WTC11 (cell line): ENCODE measurements at regions not wholly inside any gene's neighbourhood (a gene's known extent, or its start where the extent isn't known, plus 50 kb on each side); places are given as distances from the start of the nearest gene placed in this dataset.

Source experiments
- ATAC-seq: fragments of 200-7000 bp; cut with Tn5 transposase; 2 replicates; pipeline ENCODE4 v1.10.0; 2021; ENCODE audit warnings: mild to moderate bottlenecking, moderate library complexity
- CTCF ChIA-PET: fragments of 300-600 bp; sonication (Branson Sonifier 250); formaldehyde crosslinking; loops from one replicate; lab custom pipeline; 2021; ENCODE audit warnings: antibody characterized with exemption; lab: Charles Lee
- POLR2A ChIA-PET: fragments of 350-600 bp; sonication (Branson Sonifier 250); formaldehyde crosslinking; loops from one replicate; lab custom pipeline; 2021; ENCODE audit warnings: antibody characterized with exemption; lab: Charles Lee
- DNase-seq: peaks from one replicate; pipeline ENCODE4 v3.0.0; 2021; ENCODE audit warnings: low spot score
- H3K27ac Mint-ChIP-seq: 2 replicates; pipeline ENCODE4 v1.8.0; 2021; ENCODE audit warnings: mixed read lengths
- H3K27me3 Mint-ChIP-seq: 2 replicates; pipeline ENCODE4 v1.8.0; 2021; ENCODE audit warnings: low read depth, mild to moderate bottlenecking, moderate library complexity, mixed read lengths
- H3K36me3 Mint-ChIP-seq: 2 replicates; pipeline ENCODE4 v1.8.0; 2021; ENCODE audit warnings: mixed read lengths
- H3K4me1 Mint-ChIP-seq: 2 replicates; pipeline ENCODE4 v1.8.0; 2022; ENCODE audit warnings: mixed read lengths
- H3K4me3 Mint-ChIP-seq: 2 replicates; pipeline ENCODE4 v1.8.0; 2021; ENCODE audit warnings: mild to moderate bottlenecking, moderate library complexity, mixed read lengths
- H3K9me3 Mint-ChIP-seq: 2 replicates; pipeline ENCODE4 v1.8.0; 2021; ENCODE audit warnings: mixed read lengths
- CREB1 ChIP-seq: sonication (generic); formaldehyde crosslinking; IDR thresholded peaks from 2 replicates; pipeline ENCODE4 v1.8.0; 2023; ENCODE audit warnings: mild to moderate bottlenecking, missing genetic modification reagents
- CREM ChIP-seq: sonication (generic); formaldehyde crosslinking; IDR thresholded peaks from 2 replicates; pipeline ENCODE4 v1.8.1; 2022; ENCODE audit warnings: mild to moderate bottlenecking, missing genetic modification reagents, moderate library complexity
- CTCF ChIP-seq: fragments of 200-600 bp; IDR thresholded peaks from 2 replicates; pipeline ENCODE4 v1.8.0; 2022; ENCODE audit warnings: antibody characterized with exemption
- ELF4 ChIP-seq: sonication (generic); formaldehyde crosslinking; IDR thresholded peaks from 2 replicates; pipeline ENCODE4 v1.8.1; 2022; ENCODE audit warnings: low read depth, mild to moderate bottlenecking, moderate library complexity, missing genetic modification reagents
- FOXK1 ChIP-seq: sonication (generic); formaldehyde crosslinking; IDR thresholded peaks from 2 replicates; pipeline ENCODE4 v1.8.0; 2022; ENCODE audit warnings: mild to moderate bottlenecking, moderate library complexity, missing genetic modification reagents
- HMGXB4 ChIP-seq: sonication (generic); formaldehyde crosslinking; IDR thresholded peaks from 2 replicates; pipeline ENCODE4 v1.8.1; 2023; ENCODE audit warnings: mild to moderate bottlenecking, moderate library complexity, missing genetic modification reagents
- IRF2 ChIP-seq: sonication (generic); formaldehyde crosslinking; IDR thresholded peaks from 2 replicates; pipeline ENCODE4 v1.8.0; 2022; ENCODE audit warnings: low read depth, missing genetic modification reagents, borderline replicate concordance
- JAZF1 ChIP-seq: fragments of 250-450 bp; sonication (Bioruptor Pico); IDR thresholded peaks from 2 replicates; pipeline ENCODE4 v1.9.0; 2021; ENCODE audit warnings: moderate library complexity, mild to moderate bottlenecking, inconsistent platforms
- KAT7 ChIP-seq: sonication (generic); formaldehyde crosslinking; IDR thresholded peaks from 2 replicates; pipeline ENCODE4 v1.8.1; 2023; ENCODE audit warnings: missing genetic modification reagents, mild to moderate bottlenecking, borderline replicate concordance
- NFATC4 ChIP-seq: fragments of 250-450 bp; sonication (Bioruptor Pico); IDR thresholded peaks from 2 replicates; pipeline ENCODE4 v1.9.0; 2021; ENCODE audit warnings: mild to moderate bottlenecking
- NR1H2 ChIP-seq: sonication (generic); formaldehyde crosslinking; IDR thresholded peaks from 2 replicates; pipeline ENCODE4 v1.9.0; 2021; ENCODE audit warnings: mild to moderate bottlenecking, moderate library complexity, missing genetic modification reagents
- NR2C2 ChIP-seq: sonication (generic); formaldehyde crosslinking; IDR thresholded peaks from 2 replicates; pipeline ENCODE4 v1.8.0; 2022; ENCODE audit warnings: mild to moderate bottlenecking, missing genetic modification reagents
- NR3C1 ChIP-seq: sonication (generic); formaldehyde crosslinking; conservative IDR thresholded peaks from 2 replicates; pipeline ENCODE4 v1.8.1; 2023; ENCODE audit warnings: low read depth, mild to moderate bottlenecking, missing genetic modification reagents
- PRDM15 ChIP-seq: sonication (generic); formaldehyde crosslinking; IDR thresholded peaks from 2 replicates; pipeline ENCODE4 v1.8.0; 2022; ENCODE audit warnings: missing genetic modification reagents
- RELA ChIP-seq: sonication (generic); formaldehyde crosslinking; IDR thresholded peaks from 2 replicates; pipeline ENCODE4 v1.8.1; 2022; ENCODE audit warnings: missing genetic modification reagents, mild to moderate bottlenecking, borderline replicate concordance
- SP1 ChIP-seq: sonication (generic); formaldehyde crosslinking; conservative IDR thresholded peaks from 2 replicates; pipeline ENCODE4 v1.8.1; 2022; ENCODE audit warnings: missing genetic modification reagents
- TEAD4 ChIP-seq: sonication (generic); formaldehyde crosslinking; IDR thresholded peaks from 2 replicates; pipeline ENCODE4 v1.8.0; 2022; ENCODE audit warnings: mild to moderate bottlenecking, missing genetic modification reagents
- ZNF138 ChIP-seq: sonication (generic); formaldehyde crosslinking; conservative IDR thresholded peaks from 2 replicates; pipeline ENCODE4 v1.8.1; 2022; ENCODE audit warnings: mild to moderate bottlenecking, moderate library complexity, missing genetic modification reagents
- ZNF281 ChIP-seq: sonication (generic); formaldehyde crosslinking; IDR thresholded peaks from 2 replicates; pipeline ENCODE4 v1.8.0; 2023; ENCODE audit warnings: mild to moderate bottlenecking, missing genetic modification reagents
- TF ChIP-seq, protein P1 (sequence below): fragments of 250-450 bp; sonication (Bioruptor Pico); IDR thresholded peaks from 2 replicates; pipeline ENCODE4 v2.1.2; 2022; ENCODE audit warnings: mild to moderate bottlenecking, moderate library complexity
- TF ChIP-seq, protein P2 (sequence below): sonication (generic); formaldehyde crosslinking; IDR thresholded peaks from 2 replicates; pipeline ENCODE4 v1.8.1; 2022; ENCODE audit warnings: mild to moderate bottlenecking, moderate library complexity, missing genetic modification reagents
- TF ChIP-seq, protein P3 (sequence below): sonication (generic); formaldehyde crosslinking; IDR thresholded peaks from 2 replicates; pipeline ENCODE4 v1.8.1; 2022; ENCODE audit warnings: mild to moderate bottlenecking, missing genetic modification reagents, moderate library complexity, borderline replicate concordance

- TF ChIP-seq ZNF281 (CRISPR knock-in tag) (no peak), TEAD4 (CRISPR knock-in tag) (no peak), NFATC4 (CRISPR knock-in tag) (no peak), HMGXB4 (CRISPR knock-in tag) (no peak), CTCF (no peak), ELF4 (CRISPR knock-in tag) (no peak), NR1H2 (CRISPR knock-in tag) (no peak), JAZF1 (CRISPR knock-in tag) (no peak), IRF2 (CRISPR knock-in tag) (no peak)
- H3K9me3 Mint-ChIP-seq: no peaks in the 10 kb centered on the region
- POLR2A ChIA-PET: interaction anchor here (1.0 kb wide), 1 partner anchor 13 kb away, joined by 3 read pairs; no protein-coding TSS in a partner anchor
- ATAC-seq (no peak), DNase-seq (no peak)
- no peaks in the 10 kb centered on the region for H3K36me3 Mint-ChIP-seq
- CTCF ChIA-PET: interaction anchor here (1.0 to 3.7 kb wide), 12 partner anchors 9 to 341 kb away, joined by 3 to 42 read pairs (median 10); no protein-coding TSS in a partner anchor
- peaks cover 16% of the 10 kb centered on the region for H3K4me1 Mint-ChIP-seq
- no peaks in the 10 kb centered on the region for H3K27me3 Mint-ChIP-seq
- H3K27ac Mint-ChIP-seq: no peak overlapping the region
- no peak overlapping the region for H3K4me3 Mint-ChIP-seq
These were observed 134.3 kb upstream of the CRHR1 start for GRCh38 chr17:45649796-45650195.

- ChIA-PET CTCF (interaction anchor here (0.8 to 3.7 kb wide), 5 partner anchors 10 to 202 kb away, joined by 3 to 42 read pairs (median 4); no protein-coding TSS in a partner anchor), POLR2A (interaction anchor here (1.0 kb wide), 1 partner anchor 186 kb away, joined by 3 read pairs; no protein-coding TSS in a partner anchor)
- Mint-ChIP-seq H3K27ac (no peak overlapping the region), H3K36me3 (no peaks in the 10 kb centered on the region), H3K9me3 (no peaks in the 10 kb centered on the region), H3K4me3 (no peak overlapping the region), H3K27me3 (no peaks in the 10 kb centered on the region), H3K4me1 (peaks cover 16% of the 10 kb centered on the region)
- no peak for TF ChIP-seq ELF4 (CRISPR knock-in tag)
- no peak for TF ChIP-seq NR2C2 (CRISPR knock-in tag)
- TF ChIP-seq, protein P1, sequence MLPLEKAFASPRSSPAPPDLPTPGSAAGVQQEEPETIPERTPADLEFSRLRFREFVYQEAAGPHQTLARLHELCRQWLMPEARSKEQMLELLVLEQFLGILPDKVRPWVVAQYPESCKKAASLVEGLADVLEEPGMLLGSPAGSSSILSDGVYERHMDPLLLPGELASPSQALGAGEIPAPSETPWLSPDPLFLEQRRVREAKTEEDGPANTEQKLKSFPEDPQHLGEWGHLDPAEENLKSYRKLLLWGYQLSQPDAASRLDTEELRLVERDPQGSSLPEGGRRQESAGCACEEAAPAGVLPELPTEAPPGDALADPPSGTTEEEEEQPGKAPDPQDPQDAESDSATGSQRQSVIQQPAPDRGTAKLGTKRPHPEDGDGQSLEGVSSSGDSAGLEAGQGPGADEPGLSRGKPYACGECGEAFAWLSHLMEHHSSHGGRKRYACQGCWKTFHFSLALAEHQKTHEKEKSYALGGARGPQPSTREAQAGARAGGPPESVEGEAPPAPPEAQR (CRISPR knock-in tag): no peak
- TF ChIP-seq NR1H2 (CRISPR knock-in tag): no peak
- TF ChIP-seq CREB1 (CRISPR knock-in tag): no peak
- TF ChIP-seq SP1 (CRISPR knock-in tag): no peak
- TF ChIP-seq PRDM15 (CRISPR knock-in tag): no peak
- TF ChIP-seq, protein P2, sequence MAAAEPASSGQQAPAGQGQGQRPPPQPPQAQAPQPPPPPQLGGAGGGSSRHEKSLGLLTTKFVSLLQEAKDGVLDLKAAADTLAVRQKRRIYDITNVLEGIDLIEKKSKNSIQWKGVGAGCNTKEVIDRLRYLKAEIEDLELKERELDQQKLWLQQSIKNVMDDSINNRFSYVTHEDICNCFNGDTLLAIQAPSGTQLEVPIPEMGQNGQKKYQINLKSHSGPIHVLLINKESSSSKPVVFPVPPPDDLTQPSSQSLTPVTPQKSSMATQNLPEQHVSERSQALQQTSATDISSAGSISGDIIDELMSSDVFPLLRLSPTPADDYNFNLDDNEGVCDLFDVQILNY (CRISPR knock-in tag): no peak
- no peak for TF ChIP-seq RELA (CRISPR knock-in tag)
- no peak for TF ChIP-seq CREM (CRISPR knock-in tag)
- TF ChIP-seq FOXK1 (CRISPR knock-in tag): no peak
- TF ChIP-seq ZNF138: no peak
- TF ChIP-seq, protein P3, sequence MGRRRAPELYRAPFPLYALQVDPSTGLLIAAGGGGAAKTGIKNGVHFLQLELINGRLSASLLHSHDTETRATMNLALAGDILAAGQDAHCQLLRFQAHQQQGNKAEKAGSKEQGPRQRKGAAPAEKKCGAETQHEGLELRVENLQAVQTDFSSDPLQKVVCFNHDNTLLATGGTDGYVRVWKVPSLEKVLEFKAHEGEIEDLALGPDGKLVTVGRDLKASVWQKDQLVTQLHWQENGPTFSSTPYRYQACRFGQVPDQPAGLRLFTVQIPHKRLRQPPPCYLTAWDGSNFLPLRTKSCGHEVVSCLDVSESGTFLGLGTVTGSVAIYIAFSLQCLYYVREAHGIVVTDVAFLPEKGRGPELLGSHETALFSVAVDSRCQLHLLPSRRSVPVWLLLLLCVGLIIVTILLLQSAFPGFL (CRISPR knock-in tag): no peak
- TF ChIP-seq KAT7 (CRISPR knock-in tag): no peak
- no peak for TF ChIP-seq NR3C1
- ATAC-seq (no peak), DNase-seq (no peak)
These were observed 133.6 kb upstream of the CRHR1 start for GRCh38 chr17:45650561-45650960.
